ENCODE measurements at regions not wholly inside any gene's neighbourhood (a gene's known extent, or its start where the extent isn't known, plus 50 kb on each side); places are given as distances from the start of the nearest gene placed in this dataset.

DNA sequence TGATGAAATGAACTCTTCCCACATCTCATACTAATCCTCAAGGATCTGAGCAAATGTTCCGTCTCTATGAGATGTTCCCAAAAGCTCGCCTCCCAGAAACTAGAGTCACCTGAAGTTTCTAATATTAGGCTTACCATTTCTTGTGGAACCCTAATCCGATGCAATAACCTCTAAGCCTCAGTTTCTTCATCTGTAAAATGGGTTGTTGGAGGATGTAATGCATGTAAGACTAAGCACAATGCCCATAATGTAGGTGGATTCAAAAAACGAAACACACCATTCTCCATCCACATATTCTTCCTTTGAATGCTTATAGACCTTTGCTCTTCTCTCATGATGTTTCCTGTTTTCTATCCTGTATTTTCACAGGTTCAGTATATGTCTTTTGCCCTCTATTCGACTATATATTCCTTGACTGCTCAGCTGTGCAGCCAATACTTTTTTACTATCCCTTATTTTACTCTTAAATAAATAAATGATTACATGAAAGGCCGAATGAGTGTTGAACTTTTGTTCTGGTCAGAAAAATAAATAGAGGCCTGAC lies 307.3 kb upstream of the G2E3 start:
- intact Hi-C loops (cut with DNase I), result no loop called here
- Histone ChIP-seq H3K4me1 (no peaks in the 10 kb centered on the region), H3K4me3 (no peak overlapping the region), H3K27me3 (no peaks in the 10 kb centered on the region), H3K36me3 (no peaks in the 10 kb centered on the region), H3K27ac (no peak overlapping the region), H3K9me3 (no peaks in the 10 kb centered on the region)
- no peak for ATAC-seq
- TF ChIP-seq, protein P1, sequence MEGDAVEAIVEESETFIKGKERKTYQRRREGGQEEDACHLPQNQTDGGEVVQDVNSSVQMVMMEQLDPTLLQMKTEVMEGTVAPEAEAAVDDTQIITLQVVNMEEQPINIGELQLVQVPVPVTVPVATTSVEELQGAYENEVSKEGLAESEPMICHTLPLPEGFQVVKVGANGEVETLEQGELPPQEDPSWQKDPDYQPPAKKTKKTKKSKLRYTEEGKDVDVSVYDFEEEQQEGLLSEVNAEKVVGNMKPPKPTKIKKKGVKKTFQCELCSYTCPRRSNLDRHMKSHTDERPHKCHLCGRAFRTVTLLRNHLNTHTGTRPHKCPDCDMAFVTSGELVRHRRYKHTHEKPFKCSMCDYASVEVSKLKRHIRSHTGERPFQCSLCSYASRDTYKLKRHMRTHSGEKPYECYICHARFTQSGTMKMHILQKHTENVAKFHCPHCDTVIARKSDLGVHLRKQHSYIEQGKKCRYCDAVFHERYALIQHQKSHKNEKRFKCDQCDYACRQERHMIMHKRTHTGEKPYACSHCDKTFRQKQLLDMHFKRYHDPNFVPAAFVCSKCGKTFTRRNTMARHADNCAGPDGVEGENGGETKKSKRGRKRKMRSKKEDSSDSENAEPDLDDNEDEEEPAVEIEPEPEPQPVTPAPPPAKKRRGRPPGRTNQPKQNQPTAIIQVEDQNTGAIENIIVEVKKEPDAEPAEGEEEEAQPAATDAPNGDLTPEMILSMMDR (IDR thresholded peaks at IDR 0.05), result no peak
- no peak for DNase-seq

DNA sequence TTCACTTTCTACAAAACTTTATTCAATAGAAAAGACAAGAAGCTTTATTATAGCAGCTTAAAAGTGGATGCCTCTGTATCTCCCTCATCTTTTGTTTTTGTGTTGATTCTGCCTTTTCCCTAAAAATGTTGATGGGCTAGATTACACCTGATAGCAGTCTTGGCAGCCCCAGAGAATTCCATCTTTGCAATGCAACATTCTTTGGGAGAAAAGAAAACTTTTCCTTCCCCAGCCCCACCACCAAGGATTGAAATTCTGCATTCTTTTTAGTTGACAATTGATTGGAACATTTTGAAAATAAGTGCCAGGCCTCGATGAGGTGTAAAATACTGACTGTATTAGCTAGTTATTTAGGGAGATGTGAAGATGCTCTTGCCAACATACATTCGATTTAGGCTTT lies 306.8 kb upstream of the G2E3 start:
- DNase-seq (no peak), ATAC-seq (no peak)
- Histone ChIP-seq H3K27ac (no peak overlapping the region), H3K36me3 (no peaks in the 10 kb centered on the region), H3K27me3 (no peaks in the 10 kb centered on the region), H3K4me3 (no peak overlapping the region), H3K4me1 (no peaks in the 10 kb centered on the region), H3K9me3 (no peaks in the 10 kb centered on the region)
- TF ChIP-seq, protein P1 (IDR thresholded peaks at IDR 0.05), result no peak
- intact Hi-C loops (cut with DNase I), result no loop called here

DNA sequence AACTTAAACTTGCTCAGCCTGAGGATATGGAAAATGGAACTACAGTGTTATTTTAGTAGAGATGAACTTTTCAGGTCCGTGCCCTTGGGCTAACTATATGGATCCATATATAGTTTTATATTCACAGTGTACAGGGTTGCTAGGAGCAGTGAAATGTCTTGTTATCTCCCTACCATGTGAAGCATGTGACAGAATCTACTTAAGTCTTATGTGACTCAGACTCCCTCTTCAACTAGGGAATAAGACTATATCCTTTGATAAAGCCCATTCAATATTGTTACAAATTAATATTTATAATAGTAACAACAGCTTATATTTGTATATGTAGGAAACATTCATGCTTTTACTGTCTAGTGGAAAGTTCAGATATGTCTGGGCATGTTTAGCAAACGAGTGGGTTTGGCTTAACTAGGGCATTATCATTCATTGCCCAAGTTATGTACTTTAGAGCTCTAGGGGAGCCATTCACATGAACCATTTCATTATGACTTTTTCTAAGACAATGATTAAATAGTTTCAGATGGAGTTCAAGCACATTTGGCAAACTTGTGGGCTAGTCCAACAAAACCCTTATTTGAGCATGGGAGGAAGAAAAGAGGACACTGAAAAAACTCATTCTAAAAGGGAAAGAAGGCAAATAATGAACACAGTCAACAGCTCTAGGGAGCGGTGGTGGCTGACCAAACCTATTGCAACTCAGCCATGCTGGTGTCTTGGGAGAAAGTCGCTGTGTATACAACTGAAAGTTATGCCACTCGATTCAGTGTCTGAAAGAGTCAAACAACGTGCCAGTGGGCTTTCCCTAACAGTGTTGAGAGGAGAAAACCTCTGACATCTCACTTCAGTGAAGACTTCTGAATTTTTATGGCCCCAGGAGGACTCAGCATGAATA lies 305.9 kb upstream of the G2E3 start:
- H3K36me3 ChIP-seq, result no peaks in the 10 kb centered on the region
- H3K27me3 ChIP-seq, result no peaks in the 10 kb centered on the region
- H3K4me3 ChIP-seq, result no peak overlapping the region
- H3K9me3 ChIP-seq, result no peaks in the 10 kb centered on the region
- H3K4me1 ChIP-seq, result no peaks in the 10 kb centered on the region
- intact Hi-C loops (cut with DNase I), result no loop called here
- TF ChIP-seq, protein P1 (IDR thresholded peaks at IDR 0.05), result no peak
- DNase-seq, result no peak
- no peak overlapping the region for H3K27ac ChIP-seq
- no peak for ATAC-seq

- H3K27me3 ChIP-seq, result no peaks in the 10 kb centered on the region
- DNase-seq (no peak), ATAC-seq (no peak)
- TF ChIP-seq, protein P1 (IDR thresholded peaks at IDR 0.05), result no peak
- no peaks in the 10 kb centered on the region for H3K4me1 ChIP-seq
- H3K9me3 ChIP-seq, result no peaks in the 10 kb centered on the region
- no peak overlapping the region for H3K4me3 ChIP-seq
- no peaks in the 10 kb centered on the region for H3K36me3 ChIP-seq
- intact Hi-C loops (cut with DNase I), result no loop called here
- H3K27ac ChIP-seq, result no peak overlapping the region
Observed at GRCh38 chr14:30256627-30257026, 302.3 kb upstream of the G2E3 start.

- TF ChIP-seq, protein P1 (IDR thresholded peaks at IDR 0.05), result no peak
- no peak overlapping the region for H3K27ac ChIP-seq
- H3K4me3 ChIP-seq, result no peak overlapping the region
- H3K27me3 ChIP-seq, result no peaks in the 10 kb centered on the region
- H3K9me3 ChIP-seq, result no peaks in the 10 kb centered on the region
- no peaks in the 10 kb centered on the region for H3K36me3 ChIP-seq
- intact Hi-C loops (cut with DNase I), result no loop called here
- ATAC-seq (no peak), DNase-seq (no peak)
- no peaks in the 10 kb centered on the region for H3K4me1 ChIP-seq
Observed at GRCh38 chr14:30257946-30258661, 300.9 kb upstream of the G2E3 start.
